ENCODE measurements at regions not wholly inside any gene's neighbourhood (a gene's known extent, or its start where the extent isn't known, plus 50 kb on each side); places are given as distances from the start of the nearest gene placed in this dataset.

DNA sequence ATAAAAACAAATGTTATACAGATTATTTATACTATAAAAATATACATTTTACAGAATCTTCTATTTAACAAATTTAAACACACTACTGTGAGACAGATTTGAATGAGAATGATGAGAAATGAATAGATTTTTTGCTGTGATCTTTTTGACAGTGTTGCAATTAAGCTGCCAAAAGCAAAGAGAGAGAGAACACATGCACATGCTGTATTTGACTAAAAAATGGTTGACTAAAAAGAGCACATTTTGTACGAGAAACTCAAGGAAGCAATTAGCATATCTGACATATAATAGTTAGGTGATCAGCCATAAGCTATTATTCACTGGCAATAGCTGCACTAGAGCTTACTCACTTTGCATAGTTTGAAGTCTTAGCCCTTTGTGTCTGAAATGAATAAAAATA is 115.8 kb downstream of the SYT10 start:
- ATAC-seq (no peak), DNase-seq (no peak)
- intact Hi-C loops (cut with DNase I): no loop called here

DNA sequence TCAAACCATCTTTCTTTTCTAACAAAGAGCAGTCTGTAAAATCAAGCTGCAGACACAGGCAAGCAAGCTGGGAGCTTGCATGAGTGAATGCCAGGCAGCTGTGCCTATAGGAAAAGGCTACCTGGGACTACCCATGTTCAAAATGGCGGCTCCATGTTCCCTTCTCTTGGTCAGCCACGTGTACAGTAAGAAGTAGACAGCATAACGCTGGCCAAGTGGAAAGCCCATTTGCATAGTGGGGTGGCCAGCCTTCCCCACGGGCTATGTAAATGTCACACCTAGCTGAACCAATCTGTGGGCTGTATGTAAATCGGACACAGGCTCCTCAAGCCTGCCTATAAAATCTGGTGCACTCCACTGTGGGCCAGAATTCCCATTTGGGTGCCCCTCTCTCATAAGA is 117.1 kb downstream of the SYT10 start:
- DNase-seq (no peak), ATAC-seq (no peak)
- intact Hi-C loops (cut with DNase I): no loop called here

DNA sequence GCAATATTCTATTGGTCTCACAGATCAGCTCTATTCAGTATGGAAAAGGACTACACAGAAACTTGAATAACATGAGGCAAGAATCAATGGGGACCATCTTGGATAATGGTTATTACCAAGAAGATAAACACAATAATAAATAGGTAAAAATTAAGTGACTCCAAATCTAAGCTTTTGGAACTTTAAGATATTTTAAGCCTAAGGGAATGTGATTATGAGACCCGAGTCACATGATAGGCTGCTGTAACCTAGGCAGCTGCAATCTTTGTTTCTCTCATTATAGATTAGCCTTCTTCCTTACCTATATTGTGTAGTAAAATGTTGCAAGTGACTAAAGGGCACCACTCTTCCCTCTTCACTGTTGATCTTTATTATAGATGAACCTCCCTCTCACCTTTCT is 121.9 kb downstream of the SYT10 start:
- intact Hi-C loops (cut with DNase I): no loop called here
- DNase-seq: no peak
- ATAC-seq: no peak

DNA sequence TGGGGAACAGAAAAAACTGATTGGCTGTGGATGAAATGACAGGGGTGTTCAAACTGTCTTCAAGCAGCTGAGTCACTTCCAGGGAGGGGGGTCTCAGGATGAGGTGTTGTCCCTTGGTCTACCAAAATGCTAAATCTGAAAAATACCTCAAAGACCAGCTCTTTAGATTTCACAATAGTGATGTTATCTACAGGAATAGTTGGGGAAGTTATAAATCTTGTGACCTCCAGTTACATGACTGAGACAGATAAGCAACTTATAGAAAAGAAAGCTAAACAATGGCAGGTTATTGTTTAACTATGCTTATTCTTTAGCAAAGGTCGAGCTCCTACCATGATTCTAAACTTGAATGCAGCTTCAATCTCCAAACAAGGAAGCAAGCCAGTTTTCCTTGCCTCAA is 125.4 kb downstream of the SYT10 start:
- intact Hi-C loops (cut with DNase I): no loop called here
- no peak for ATAC-seq

DNA sequence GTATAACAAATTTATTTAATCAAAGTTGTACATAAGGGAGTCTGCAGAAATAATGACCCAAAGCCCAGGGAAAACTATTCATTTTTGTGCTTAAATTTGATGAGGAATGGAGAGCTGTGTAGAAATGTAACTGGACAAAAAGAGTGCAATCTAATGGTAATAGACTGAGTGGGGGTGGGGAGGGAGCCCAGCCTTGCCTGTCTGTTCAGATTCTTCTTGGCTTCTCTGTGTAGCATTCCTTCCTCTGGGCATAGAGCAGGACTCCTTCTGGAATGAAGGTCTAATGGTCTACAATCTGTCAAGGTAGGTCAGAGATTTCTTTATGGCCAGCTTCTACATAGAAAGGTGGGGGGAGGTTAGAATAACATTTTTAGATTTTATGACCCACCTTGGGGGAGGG is 126.1 kb downstream of the SYT10 start:
- no peak for DNase-seq
- ATAC-seq: no peak
- intact Hi-C loops (cut with DNase I): no loop called here

More for the DNA sequence above, 125.4 kb downstream of the SYT10 start:
- no peak for DNase-seq

DNA sequence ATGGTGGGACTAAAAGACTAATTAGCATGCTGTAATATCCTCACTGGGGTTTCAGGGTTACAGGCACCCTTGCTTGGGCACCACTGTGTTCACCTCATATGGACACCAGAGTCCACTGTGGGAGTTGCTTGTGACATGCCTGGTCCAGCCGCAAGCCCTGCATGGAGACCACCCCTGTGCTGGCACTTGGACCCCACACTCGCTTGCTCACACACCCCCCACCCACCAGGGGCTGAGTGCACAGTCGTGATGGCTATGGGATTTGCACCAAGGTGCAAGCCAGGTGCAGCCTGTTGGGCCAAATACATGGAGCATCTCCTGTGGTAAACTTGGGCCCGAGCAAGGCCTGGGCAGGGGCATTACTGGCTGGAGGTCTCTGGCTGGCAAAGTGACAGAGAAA is 129.1 kb downstream of the SYT10 start:
- DNase-seq (no peak), ATAC-seq (no peak)
- intact Hi-C loops (cut with DNase I): no loop called here

DNA sequence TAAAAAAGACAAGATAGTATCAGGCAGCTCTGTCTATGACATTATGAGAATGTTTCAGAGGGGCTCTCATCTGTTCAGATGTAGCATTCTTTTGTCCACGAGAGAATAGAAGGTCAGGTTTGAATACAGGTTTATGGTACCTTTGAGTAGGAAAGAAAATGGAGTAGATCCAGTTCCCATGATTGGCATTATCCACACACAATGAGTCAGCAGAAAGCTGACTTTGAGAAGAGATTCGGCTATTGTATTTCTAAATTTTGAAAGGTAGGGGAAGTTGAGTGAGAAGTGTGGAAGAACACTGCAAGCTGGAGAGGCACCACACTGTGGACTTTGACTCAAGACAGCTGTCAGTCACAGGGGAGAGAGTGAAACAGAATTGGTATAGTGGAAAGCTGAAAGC is 135.4 kb downstream of the SYT10 start:
- ATAC-seq (no peak), DNase-seq (no peak)
- intact Hi-C loops (cut with DNase I): no loop called here

DNA sequence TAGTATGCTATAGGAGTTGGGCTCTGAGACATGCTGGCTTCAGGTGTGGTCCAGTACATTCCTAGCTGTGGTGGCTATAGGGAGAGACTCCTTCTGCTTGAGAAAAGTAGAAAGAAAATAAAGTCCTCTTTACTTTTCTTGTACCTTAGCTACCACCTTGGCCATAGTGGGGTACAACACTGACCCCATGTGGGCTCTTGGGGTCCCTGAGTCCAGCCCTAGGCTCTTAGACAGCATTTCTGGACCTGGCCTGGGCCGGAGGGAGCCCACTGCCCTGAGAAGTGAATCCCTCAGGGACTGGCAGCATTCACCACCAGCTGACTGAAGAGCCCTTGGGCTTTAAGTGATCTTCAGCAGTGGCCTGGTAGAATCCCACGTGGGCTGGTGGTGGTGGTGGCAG is 143.1 kb downstream of the SYT10 start:
- intact Hi-C loops (cut with DNase I): no loop called here
- ATAC-seq: no peak
- no peak for DNase-seq

DNA sequence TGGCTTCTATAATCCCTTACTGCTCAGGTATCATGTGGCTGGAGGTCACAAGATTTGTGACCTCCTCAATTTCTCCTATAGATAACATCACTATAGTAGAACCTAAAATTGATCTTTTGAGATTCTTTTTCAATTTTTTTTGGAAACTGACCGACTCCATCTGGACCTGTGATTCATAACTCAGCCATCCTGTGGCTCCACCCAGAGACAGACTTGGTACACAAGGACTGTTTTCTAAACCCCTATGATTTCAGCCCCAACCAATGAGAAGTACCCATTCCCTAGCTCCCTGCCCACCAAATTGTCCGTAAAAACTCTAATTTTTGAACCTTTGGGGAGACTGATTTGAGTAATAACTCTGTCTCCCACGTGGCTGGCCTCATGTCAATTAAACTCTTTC is 148.9 kb downstream of the SYT10 start:
- intact Hi-C loops (cut with DNase I): no loop called here
- no peak for DNase-seq
- no peak for ATAC-seq

DNA sequence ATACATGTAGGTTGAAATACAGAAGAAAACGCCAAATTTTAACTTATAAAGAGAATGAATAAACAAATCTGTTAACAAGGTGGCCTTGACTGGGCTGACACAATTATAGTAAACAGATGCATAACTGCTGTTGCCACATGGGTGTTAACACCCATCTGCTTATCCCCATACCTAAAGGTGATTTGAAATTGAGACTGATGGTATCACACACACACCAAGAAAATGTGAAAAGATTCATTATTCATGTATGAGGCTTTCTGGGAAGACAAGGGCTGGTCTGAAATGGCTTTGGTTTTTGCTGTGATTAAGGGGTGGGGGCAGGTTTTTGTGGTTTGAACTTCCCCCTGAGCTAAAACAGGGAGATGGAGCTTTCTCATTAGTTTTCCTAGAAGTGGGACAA is 156.6 kb downstream of the SYT10 start:
- intact Hi-C loops (cut with DNase I): no loop called here
- ATAC-seq: no peak
- DNase-seq: no peak

DNA sequence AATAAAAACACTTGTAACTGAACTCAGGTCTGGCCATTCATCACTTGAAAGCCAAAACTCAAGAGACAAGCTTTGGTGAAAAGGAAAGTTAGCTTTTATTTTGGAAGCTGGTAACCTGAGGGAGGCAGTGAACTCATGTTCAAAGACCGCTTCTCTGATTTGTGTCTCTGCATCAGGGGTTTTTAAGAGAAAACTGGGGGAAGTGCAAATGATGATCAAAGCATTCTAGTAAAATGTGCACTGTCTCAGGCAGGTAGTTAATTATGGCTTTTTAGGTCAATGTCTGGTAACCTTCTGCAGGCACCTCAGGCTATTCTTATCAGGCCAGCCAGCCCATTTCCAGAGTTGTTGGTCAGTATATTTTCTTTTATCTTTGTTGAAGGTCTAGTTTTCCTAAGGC is 162.2 kb downstream of the SYT10 start:
- intact Hi-C loops (cut with DNase I): no loop called here
- ATAC-seq: no peak
- DNase-seq: no peak

DNA sequence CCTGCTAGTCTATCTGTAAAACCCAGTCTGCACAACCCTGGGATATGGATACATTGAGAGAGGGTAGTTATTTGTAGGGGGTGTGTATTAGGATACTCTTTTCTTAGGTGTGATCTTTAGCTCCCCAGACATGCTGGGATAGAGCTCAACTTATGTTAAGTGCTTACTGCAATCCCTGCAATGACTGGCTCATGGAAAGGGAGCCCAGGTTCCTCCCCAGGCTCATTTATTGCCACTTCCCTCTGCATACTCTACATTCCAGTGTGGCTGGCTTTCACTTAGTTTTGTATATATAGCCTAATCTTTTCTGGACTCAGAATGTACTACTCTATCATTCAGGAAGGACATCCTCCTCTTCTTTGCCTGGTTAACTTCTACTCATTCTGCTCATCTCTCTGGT is 172.0 kb downstream of the SYT10 start:
- ATAC-seq (no peak), DNase-seq (no peak)
- intact Hi-C loops (cut with DNase I): no loop called here

DNA sequence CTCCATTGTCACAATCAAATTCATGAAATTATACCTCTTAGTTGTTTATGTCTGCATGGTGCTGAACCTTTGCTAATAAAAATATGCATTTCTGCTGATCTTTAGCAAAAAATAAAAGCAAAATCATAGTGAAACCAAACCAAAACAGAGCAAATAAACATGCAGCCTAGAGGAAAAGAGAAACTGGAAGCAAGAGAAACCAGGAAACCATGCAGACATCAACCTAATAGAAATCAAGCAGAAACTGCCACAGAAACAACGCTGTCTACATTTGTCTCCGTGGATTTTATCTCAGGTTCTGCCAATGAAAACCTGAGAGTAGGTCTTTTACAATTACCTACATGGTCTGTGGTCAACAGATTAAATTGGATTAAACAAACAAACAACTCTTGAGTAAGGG is 173.7 kb downstream of the SYT10 start:
- no peak for DNase-seq
- intact Hi-C loops (cut with DNase I): no loop called here
- ATAC-seq: no peak

DNA sequence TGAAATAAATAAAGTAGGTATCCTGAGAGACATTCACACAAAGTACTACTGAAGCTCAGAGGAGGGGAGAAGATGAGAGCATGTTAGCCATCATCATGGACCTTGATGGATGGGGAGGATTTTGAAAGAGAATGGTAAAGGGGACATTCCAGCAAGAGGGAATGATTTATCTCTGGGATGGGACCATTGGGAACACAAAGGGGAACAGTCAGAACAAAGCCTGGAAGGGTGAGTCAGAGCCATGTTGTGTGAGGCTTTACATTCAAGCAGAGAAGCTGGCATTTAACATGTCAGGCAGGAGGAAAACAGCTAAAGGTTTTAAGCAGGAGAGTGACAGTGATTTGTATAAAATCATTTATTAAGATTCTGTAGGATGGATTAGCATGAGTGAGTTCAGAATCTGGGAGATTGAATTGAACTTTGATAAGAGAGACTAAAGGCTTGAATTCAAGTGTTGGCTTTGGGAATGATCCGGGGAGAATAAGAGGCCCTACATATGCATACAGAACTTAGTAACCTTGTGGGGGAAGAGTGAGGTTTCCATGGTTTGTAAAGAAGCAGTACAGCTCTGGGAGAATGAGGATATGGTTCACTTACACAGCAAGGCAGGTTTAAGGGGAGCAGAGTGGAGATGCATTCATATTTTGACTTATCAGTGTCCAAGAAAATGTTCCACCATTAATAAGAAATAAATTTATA is 174.4 kb downstream of the SYT10 start:
- DNase-seq (no peak), ATAC-seq (no peak)
- intact Hi-C loops (cut with DNase I): no loop called here

DNA sequence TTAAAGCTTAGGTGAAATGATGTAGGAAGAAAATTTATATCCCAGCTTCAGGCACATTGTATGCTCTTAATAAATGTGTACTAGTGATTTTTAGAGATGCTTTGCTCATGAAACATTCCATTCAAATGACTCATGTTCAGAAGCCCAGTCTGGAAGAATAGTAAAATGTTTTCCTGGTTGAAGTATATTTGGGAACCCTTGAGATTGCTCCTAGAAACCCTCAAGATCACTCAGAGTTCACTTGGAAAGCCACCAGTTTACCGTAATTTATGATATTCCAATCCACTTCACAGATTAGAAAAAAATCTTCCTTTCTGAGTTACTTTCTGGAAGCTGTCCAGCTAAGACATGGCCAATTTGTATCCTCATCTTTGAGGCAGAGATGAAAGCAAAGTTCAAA is 186.4 kb downstream of the SYT10 start:
- intact Hi-C loops (cut with DNase I): no loop called here
- ATAC-seq (no peak), DNase-seq (no peak)

DNA sequence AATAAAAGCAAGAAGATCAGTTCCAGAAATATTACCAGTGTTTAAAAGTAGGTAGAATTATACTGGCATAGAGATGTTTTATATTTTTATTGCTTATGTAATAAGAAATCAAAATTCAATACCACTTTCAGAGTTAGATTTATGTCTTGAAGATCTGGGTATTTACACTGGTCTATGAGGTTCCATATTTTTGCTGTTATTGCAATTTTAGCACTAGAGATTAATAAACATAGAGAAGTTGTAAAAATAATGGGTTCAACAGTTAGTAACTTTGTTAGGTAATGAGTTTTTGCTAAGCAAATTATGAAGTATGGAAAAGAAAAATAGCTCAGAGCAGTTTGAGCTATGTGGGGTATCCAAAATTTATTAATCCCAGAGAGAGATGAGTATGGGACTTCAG is 188.1 kb downstream of the SYT10 start:
- DNase-seq (no peak), ATAC-seq (no peak)
- intact Hi-C loops (cut with DNase I): no loop called here

DNA sequence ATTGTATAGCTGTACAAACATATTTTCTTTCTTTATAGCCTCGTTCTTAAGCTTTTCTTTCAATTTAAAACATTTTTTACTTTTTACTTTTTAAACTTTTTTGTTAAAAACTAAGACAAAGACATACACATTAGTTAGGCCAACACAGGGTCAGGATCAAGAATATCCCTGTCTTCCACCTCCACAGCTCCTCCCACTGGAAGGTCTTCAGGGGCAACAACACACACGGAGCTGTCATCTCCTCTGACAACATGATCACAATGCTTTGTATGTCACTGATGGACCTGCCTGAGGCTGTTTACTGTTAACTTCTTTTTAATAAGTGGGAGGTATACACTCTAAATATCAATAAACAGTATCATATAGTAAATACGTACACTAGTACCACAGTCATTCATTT is 191.3 kb downstream of the SYT10 start:
- DNase-seq (no peak), ATAC-seq (no peak)
- intact Hi-C loops (cut with DNase I): no loop called here

DNA sequence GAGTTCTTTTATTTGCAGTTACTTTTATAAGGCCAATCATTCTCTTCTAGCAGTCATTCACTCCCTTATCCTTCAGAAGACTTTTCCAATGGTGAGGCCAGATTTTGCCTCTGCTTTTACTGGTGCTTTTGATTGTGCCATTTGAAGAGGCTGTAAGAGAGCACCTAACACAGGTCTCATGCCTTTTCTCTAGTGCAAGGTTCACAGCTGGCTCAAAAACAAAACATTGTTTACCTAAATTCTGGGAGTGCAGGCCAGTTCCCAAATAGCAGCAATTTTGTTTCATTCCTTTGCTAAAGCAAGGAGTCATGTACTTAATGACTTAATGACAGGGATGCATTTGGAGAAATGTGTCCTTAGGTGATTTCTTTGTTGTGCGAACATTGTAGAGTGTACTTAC is 192.0 kb downstream of the SYT10 start:
- DNase-seq: no peak
- intact Hi-C loops (cut with DNase I): no loop called here
- ATAC-seq: no peak

DNA sequence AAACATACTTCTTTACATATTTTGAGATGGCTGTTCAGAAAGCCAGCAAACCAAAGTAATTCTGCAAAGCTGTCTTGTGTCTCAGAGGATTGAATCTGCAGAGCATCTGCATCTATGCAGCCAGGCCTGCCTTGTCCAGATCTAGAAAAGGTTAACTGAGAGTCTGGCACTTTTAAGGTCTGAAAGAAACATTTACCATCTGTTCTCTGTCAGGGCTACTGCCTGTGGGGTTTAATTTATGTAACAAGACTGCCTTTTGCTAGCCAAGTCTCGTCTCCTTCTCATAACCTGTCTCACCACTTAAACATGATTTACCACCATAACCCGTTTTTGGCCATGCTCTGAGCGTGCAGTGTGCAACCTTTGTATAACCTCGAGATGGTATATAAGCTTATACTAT is 194.2 kb downstream of the SYT10 start:
- intact Hi-C loops (cut with DNase I): no loop called here
- ATAC-seq (no peak), DNase-seq (no peak)

DNA sequence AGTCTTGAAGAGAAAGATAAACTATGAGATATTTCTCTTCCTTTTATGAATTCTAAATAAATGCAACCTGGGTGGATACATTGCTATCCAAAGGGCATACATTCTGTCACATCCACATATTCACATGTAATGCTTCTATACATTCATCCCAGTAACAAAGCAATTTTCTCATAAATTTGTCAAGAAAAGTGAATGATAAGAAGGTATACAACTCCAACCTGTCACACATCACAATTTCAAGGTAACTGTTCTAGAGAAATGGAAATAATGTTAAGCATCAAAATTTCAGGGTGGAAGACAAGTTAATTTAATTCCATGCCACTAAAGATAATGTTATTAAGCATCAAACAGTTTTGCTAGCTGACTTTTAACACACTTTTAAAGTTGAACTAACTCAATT is 212.9 kb downstream of the SYT10 start:
- ATAC-seq: no peak
- intact Hi-C loops (cut with DNase I): no loop called here
- DNase-seq: no peak

DNA sequence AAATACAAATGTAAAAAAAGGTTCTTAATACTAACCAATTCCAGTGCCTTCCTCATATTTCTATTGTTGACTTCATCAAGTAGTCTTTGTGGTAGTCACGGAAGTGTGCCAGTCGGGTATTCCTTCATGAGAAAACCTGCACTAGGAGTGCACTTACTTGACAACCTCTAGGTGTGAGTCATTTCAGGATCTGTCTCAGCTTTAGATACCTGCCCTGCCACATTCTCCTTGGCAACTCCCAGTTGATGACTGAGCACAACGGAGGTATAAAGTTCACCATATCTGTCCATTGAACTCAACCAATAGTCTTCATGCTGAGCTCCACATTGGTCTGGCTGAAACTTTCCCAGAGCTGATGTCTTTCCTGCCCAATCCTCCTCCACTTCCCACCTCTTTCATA is 215.7 kb downstream of the SYT10 start:
- intact Hi-C loops (cut with DNase I): no loop called here
- no peak for ATAC-seq
- DNase-seq: no peak

DNA sequence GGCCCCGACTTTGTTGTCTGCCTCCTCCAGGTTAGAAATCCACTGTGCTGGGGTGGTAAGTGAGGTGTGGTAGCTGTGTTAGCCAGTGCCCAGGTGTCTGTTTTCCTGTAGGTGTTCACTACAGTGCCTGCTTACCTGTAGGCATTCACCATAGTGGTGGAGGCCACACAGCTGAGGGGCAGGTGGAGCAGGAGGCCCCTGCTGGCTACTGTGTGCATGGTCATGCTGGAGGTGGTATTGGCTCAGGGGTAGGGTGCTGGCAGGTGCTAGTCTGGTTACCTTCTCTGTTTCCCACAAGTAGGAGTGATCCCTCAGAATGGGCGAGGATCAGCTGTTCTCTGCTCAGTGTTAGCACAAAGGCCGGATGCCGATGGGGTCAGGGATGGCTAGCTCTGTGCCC is 217.3 kb downstream of the SYT10 start:
- DNase-seq: no peak

More for the DNA sequence above, 217.3 kb downstream of the SYT10 start:
- intact Hi-C loops (cut with DNase I): no loop called here
- no peak for ATAC-seq
